ENCODE measurements at regions not wholly inside any gene's neighbourhood (a gene's known extent, or its start where the extent isn't known, plus 50 kb on each side); places are given as distances from the start of the nearest gene placed in this dataset.

DNA sequence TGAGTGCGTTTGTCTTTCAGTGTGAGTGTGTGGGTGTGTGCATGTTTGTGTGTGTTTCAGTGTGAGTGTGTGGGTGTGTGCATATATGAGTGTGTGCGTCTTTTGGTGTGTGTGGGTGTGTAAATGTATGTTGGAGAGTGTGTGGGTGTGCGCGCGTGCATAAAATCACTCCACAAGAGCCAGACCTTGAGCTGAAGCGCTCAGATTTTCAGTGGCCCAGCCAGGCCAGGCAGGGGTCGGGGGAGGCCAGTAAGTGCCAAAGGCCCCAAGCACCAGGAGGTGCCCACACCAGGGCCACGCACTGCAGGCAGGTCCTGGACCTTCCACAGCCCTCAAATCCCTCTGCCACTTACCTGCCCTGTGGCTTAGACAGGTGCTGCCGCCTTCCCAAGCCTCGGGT lies 184.0 kb downstream of the SOX9 start:
- no peak overlapping the region for H3K27ac ChIP-seq
- no peak overlapping the region for H3K4me3 ChIP-seq
- 0 out of 2 replicates have a peak, but pooled peaks cover 3% of the 10 kb centered on the region for H3K9me3 ChIP-seq (replicated peaks)
- H3K36me3 ChIP-seq, result no peaks in the 10 kb centered on the region
- DNase-seq (ENCODE audit: low read depth in 1 of 2, low spot score in 2 of 2), result no peak
- H3K27me3 ChIP-seq (replicated peaks), result no peaks in the 10 kb centered on the region
- peaks cover 34% of the 10 kb centered on the region for H3K4me1 ChIP-seq (replicated peaks)

DNA sequence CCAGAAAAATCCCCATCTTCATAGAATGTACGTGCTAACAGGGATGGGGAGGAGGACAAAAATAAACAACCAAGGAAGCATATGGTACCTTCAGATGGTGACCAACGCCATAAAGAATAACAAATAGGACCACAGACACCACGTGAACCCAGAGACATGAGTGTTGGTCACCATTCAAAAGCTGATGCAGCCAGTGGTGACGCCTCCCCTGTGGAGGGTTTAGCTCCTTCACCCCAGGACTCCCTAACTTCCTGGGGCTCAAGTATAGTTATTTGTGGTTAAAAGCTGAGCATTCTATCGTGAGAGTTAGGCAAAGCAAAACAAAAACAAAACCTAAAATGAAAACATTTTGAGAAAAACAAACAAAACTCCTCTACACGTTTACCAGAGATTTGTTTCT lies 184.7 kb downstream of the SOX9 start:
- Histone ChIP-seq H3K27me3 (replicated peaks) (no peaks in the 10 kb centered on the region), H3K27ac (no peak overlapping the region), H3K4me1 (replicated peaks) (peaks cover 34% of the 10 kb centered on the region), H3K36me3 (no peaks in the 10 kb centered on the region), H3K4me3 (no peak overlapping the region), H3K9me3 (replicated peaks) (0 out of 2 replicates have a peak, but pooled peaks cover 3% of the 10 kb centered on the region)
- peak in 1 of 2 experiments; percentile 44 for DNase-seq (ENCODE audit: low read depth in 1 of 2, low spot score in 2 of 2)

DNA sequence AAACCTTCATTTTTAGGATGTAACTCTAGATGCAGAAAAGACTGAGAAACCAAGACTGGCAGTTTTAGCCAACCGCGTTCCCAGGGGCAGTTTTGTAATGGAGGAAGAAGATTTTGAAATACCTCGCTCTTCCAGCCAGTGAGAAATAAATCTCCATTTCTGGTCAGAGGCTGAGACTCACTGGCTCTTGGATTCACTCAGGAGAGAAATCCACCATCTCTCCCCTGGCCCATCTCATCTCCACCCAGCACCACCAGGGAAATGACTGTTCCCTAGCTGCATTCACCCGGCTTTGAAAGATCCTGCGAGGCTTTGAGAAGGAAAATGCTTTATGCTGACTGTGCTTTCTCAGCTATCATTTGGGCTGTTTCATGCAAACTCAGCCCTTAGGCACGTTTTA lies 185.2 kb downstream of the SOX9 start:
- no peak overlapping the region for H3K4me3 ChIP-seq
- no peak overlapping the region for H3K27ac ChIP-seq
- DNase-seq (ENCODE audit: low read depth in 1 of 2, low spot score in 2 of 2), result peak in 1 of 2 experiments; percentile 25
- H3K9me3 ChIP-seq (replicated peaks), result 0 out of 2 replicates have a peak, but pooled peaks cover 3% of the 10 kb centered on the region
- H3K4me1 ChIP-seq (replicated peaks), result peaks cover 34% of the 10 kb centered on the region
- H3K36me3 ChIP-seq, result no peaks in the 10 kb centered on the region
- H3K27me3 ChIP-seq (replicated peaks), result no peaks in the 10 kb centered on the region

DNA sequence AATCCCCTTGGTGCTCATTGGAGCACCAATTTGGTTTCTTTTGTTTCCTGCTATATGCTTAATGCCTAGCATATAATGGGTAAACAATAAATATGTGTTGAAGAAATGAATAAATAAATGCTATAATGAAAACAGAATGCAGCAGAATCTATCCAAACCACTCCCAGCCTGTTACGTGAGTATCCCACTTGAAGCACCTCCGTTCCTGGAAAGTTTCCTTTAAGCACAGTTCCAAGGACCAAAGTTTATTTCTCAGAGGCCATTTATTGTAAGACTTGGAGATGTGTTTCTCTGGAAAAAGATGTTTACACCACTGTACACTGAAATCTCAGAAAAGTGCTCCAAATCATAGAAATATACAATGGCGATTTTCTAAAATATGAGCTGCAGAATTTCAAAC lies 187.0 kb downstream of the SOX9 start:
- Histone ChIP-seq H3K36me3 (no peaks in the 10 kb centered on the region), H3K27me3 (replicated peaks) (no peaks in the 10 kb centered on the region), H3K4me1 (replicated peaks) (peaks cover 34% of the 10 kb centered on the region), H3K27ac (no peak overlapping the region), H3K4me3 (no peak overlapping the region), H3K9me3 (replicated peaks) (0 out of 2 replicates have a peak, but pooled peaks cover 3% of the 10 kb centered on the region)
- DNase-seq (ENCODE audit: low read depth in 1 of 2, low spot score in 2 of 2), result no peak

DNA sequence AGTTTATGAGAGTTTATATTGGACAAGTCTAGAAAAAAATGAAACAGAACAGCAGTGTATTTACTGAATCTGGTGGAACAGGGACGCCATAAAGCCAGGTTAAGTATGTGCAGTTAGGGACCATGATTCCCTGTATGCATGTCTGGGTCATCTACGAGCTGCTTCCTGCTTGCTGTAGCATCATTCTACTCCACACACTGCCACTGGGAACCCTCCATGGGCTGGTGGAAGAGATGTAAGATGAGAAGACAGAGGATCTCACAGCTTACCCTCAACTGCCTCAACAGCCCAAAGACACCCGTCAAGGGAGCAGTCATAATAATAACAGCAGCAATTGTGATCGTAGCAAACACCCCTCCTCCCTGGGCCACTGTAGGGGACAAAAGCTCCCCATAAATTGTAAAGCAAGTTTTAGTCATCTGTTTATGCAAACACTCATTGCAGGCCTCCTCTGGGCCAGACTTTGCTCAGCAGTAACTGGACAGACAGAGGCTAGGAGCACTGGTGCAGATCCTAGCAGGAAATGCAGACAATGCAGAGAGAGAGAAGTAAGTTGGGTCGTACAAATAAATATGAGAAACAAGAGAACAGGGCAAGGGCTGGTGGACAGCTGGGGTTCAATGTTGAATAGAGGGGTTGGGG lies 188.0 kb downstream of the SOX9 start:
- no peak overlapping the region for H3K27ac ChIP-seq
- no peaks in the 10 kb centered on the region for H3K36me3 ChIP-seq
- peak; percentile 49 to 57 for DNase-seq (ENCODE audit: low read depth in 1 of 2, low spot score in 2 of 2)
- no peak overlapping the region for H3K4me3 ChIP-seq
- no peaks in the 10 kb centered on the region for H3K27me3 ChIP-seq (replicated peaks)
- 0 out of 2 replicates have a peak, but pooled peaks cover 2% of the 10 kb centered on the region for H3K9me3 ChIP-seq (replicated peaks)
- peaks cover 34% of the 10 kb centered on the region for H3K4me1 ChIP-seq (replicated peaks)

DNA sequence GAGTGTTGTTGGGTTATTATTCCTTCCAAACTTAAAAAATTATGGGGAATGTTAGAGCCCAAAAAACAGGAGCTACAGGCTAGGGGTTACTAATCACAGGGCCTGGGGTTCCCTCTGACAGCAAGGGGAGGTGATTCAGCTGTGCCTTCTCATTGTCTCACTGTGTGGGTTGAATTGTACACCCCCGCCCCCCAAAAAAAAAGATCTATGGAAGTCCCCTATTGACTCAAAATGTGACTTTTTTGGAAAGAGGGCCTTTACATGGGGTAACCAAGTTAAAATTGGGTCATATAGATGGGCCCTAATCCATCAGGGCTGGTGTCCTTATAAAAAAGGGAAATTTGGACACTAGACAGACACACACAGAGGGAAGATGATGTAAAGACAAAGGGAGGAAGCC lies 190.2 kb downstream of the SOX9 start:
- Histone ChIP-seq H3K9me3 (replicated peaks) (no peaks in the 10 kb centered on the region), H3K36me3 (no peaks in the 10 kb centered on the region), H3K4me3 (no peak overlapping the region), H3K27me3 (replicated peaks) (no peaks in the 10 kb centered on the region), H3K4me1 (replicated peaks) (peaks cover 22% of the 10 kb centered on the region), H3K27ac (no peak overlapping the region)
- no peak for DNase-seq (ENCODE audit: low read depth in 1 of 2, low spot score in 2 of 2)

DNA sequence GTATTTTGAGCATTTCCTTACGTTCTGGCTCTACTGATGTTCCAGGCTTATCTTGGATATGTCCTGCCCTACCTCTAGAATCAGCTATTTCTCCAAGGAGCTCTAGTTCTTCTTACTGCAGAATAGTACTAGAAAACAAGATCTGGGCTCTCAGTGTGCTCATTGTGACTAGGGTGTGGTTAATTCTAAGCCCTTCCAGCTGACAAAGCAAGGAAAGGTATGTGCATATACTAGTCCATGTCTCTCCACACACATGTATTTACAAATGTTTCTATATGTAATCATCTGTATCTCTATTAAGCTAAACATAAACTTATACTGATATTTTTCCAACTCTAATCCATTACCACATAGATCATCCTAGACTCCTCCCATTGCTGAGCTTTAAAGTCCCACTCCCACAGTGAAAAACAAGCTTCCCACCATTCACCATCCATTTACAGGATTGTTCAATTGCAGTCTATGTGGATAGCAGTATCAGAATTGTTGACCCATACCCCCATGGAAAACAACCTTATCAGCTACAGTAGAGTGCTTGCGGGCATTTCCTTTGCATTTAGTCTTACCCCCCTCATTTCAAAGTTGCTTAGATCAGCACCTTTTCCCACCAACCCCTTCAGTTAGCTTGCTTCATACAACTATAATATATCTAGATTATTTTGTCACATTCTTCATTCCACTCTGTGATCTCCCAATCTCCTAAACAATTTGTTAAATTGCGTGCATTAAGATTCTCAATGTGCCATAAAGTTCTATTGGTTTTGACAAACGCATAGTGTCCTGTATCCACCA lies 194.5 kb downstream of the SOX9 start:
- no peaks in the 10 kb centered on the region for H3K27me3 ChIP-seq (replicated peaks)
- peaks cover 17% of the 10 kb centered on the region for H3K4me1 ChIP-seq (replicated peaks)
- no peak overlapping the region for H3K27ac ChIP-seq
- no peak for DNase-seq (ENCODE audit: low read depth in 1 of 2, low spot score in 2 of 2)
- H3K9me3 ChIP-seq (replicated peaks), result no peaks in the 10 kb centered on the region
- no peaks in the 10 kb centered on the region for H3K36me3 ChIP-seq
- no peak overlapping the region for H3K4me3 ChIP-seq

DNA sequence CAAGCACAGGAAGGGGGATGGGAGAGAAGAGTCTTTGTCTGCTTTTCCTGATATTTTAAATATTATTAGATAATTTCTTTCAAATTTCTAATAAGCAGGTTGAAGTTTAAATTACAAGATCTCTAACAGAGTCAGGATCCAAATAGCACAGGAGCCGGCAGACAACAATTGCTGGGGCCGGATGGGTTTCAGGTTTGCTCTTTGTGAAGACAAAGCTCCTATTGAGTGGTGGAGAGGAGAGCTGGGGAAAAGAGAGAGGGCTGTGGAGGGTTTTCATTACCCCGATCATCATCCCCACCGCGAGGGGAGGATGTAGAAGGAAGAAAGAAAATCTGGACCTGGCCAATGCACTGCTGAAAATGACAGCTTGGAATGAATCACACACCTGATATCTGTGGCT lies 197.3 kb downstream of the SOX9 start:
- H3K27me3 ChIP-seq (replicated peaks), result no peaks in the 10 kb centered on the region
- H3K9me3 ChIP-seq (replicated peaks), result no peaks in the 10 kb centered on the region
- no peaks in the 10 kb centered on the region for H3K36me3 ChIP-seq
- no peak overlapping the region for H3K4me3 ChIP-seq
- H3K27ac ChIP-seq, result no peak overlapping the region
- no peak for DNase-seq (ENCODE audit: low read depth in 1 of 2, low spot score in 2 of 2)
- peaks cover 17% of the 10 kb centered on the region for H3K4me1 ChIP-seq (replicated peaks)

DNA sequence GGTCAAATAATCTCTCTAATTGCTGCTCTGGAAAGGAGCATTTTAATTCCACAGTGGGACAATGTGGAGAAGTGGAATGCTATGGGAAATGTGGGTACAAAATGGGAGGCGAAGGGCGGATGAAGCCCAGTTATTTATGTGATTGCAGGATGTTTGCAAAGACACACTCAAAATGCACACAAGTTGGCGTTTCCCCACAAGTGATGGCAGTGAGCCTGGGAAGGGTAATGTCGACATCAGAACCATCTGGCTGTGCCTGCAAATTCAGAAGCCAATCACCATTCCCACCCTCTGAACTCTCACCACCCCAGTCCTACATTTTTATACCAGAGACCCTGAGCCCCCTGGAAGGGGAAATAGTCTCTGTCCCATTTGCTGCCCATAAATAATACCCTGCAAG lies 201.1 kb downstream of the SOX9 start:
- no peak overlapping the region for H3K27ac ChIP-seq
- H3K36me3 ChIP-seq, result no peaks in the 10 kb centered on the region
- H3K4me3 ChIP-seq, result no peak overlapping the region
- H3K4me1 ChIP-seq (replicated peaks), result peaks cover 17% of the 10 kb centered on the region
- H3K9me3 ChIP-seq (replicated peaks), result no peaks in the 10 kb centered on the region
- DNase-seq (ENCODE audit: low read depth in 1 of 2, low spot score in 2 of 2), result no peak
- no peaks in the 10 kb centered on the region for H3K27me3 ChIP-seq (replicated peaks)

DNA sequence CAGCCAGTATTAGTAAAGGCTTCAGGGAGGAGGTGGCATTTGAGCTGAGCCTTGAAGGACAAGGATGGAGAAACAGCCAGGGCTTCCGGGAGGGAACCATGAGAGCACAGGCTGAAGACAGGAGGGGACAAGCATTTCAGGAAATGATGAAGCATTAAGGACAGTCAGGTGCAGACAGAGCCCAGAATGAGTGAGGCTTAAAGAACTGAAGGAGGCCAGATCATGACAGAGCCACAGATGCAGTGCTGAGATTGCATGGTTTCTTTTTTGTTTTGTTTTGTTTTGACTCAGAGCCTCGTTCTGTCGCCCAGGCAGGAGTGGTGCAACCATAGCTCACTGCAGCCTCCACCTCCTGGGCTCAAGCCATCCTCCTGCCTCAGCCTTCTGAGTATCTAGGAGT lies 211.5 kb downstream of the SOX9 start:
- no peaks in the 10 kb centered on the region for H3K9me3 ChIP-seq (replicated peaks)
- DNase-seq (ENCODE audit: low read depth in 1 of 2, low spot score in 2 of 2), result no peak
- no peak overlapping the region for H3K4me3 ChIP-seq
- H3K4me1 ChIP-seq (replicated peaks), result peaks cover 10% of the 10 kb centered on the region
- no peaks in the 10 kb centered on the region for H3K36me3 ChIP-seq
- no peak overlapping the region for H3K27ac ChIP-seq
- no peaks in the 10 kb centered on the region for H3K27me3 ChIP-seq (replicated peaks)

DNA sequence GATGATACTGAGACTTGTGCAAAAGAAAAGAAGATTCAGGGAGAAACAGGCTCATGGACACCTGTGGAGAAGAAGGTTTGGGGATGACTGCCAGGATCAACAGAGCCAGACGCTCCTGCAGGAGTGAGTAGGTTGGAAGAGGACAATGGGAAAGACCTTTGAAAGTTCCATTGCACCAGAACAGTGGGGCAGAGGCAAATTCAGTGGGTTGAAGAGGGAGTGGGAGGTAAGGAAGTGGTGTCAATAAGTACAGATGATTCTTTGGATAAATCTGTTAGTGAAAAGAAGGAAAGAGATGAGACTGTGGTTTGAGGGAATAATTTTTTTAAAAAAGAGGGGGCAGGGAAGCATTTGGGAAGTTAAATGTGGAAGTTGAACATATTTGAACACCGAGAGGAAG lies 212.8 kb downstream of the SOX9 start:
- Histone ChIP-seq H3K27me3 (replicated peaks) (no peaks in the 10 kb centered on the region), H3K4me1 (replicated peaks) (peaks cover 21% of the 10 kb centered on the region), H3K9me3 (replicated peaks) (no peaks in the 10 kb centered on the region), H3K36me3 (no peaks in the 10 kb centered on the region), H3K27ac (no peak overlapping the region), H3K4me3 (no peak overlapping the region)
- no peak for DNase-seq (ENCODE audit: low read depth in 1 of 2, low spot score in 2 of 2)

DNA sequence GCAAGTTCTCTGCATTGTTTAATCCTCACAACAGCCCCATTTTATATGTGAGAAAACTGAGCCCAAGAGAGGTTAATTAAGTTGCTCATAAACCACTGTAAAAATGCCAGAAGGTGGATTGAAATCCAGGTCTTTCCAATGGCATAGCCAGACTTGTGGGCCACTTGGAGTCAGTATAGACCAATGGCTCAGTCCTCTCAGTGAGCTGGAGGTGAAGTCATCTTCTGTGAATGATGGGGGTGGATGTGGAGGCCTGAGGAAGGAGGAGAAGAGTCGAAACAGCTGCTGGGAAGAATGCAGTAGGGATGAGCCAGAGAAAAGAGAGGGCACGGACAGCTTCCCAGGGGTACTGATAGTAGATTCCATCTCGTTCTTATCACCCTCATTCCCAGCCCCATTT lies 213.4 kb downstream of the SOX9 start:
- H3K9me3 ChIP-seq (replicated peaks), result no peaks in the 10 kb centered on the region
- DNase-seq (ENCODE audit: low read depth in 1 of 2, low spot score in 2 of 2), result no peak
- H3K4me3 ChIP-seq, result no peak overlapping the region
- no peak overlapping the region for H3K27ac ChIP-seq
- H3K36me3 ChIP-seq, result no peaks in the 10 kb centered on the region
- no peaks in the 10 kb centered on the region for H3K27me3 ChIP-seq (replicated peaks)
- H3K4me1 ChIP-seq (replicated peaks), result peaks cover 27% of the 10 kb centered on the region

DNA sequence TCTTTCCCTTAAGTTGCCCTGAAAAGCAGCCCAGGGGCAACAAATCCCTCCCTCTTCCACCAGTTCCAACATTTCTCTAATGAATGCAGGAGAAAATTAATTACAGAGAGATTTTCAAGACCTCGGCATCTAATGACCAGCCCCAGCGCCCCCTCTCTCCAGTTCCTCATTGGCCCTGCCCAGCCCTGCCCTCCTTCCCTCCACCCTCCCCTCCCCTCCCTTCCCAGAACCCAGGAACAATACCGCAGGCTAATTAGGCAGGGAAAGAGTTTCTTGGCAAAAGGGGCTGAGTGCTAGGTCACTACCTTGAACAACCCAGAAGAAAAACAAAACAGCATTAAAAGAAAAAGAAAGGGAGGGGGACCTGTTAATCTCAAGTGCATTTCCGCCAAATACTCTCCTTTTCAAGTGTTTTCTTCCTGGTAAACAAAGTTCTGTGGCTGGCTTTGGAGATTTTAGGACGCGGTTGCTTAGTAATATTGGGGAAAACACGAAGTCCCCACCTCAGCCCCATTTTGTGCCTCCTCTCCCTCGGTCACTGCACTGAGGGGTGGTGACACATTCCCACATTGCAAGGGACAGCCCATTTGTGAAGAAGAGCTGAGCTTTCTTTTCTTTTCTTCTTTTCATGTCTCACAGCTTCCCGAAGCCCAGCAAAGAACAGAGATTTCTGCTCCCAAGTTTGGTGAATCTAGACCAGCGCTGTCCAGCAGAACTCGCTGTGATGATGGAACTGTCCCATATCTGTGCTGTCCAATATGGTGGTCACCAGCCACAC lies 215.4 kb downstream of the SOX9 start:
- H3K27me3 ChIP-seq (replicated peaks), result no peaks in the 10 kb centered on the region
- peaks cover 41% of the 10 kb centered on the region for H3K4me1 ChIP-seq (replicated peaks)
- peak in 1 of 2 experiments; percentile 36 for DNase-seq (ENCODE audit: low read depth in 1 of 2, low spot score in 2 of 2)
- no peak overlapping the region for H3K4me3 ChIP-seq
- no peaks in the 10 kb centered on the region for H3K36me3 ChIP-seq
- no peaks in the 10 kb centered on the region for H3K9me3 ChIP-seq (replicated peaks)
- no peak overlapping the region for H3K27ac ChIP-seq

DNA sequence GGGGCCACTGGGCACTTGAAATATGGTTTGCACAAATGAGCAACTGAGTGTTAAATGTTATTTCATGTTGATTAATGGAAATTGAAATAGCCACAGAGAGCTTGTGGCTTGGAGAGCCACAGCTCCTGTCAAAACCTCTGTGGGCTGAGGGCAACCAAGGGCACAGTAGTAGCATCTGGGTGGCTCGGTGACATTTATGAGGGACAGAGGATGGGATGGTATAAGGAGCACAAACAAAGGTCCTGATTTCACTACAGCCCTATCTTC lies 215.9 kb downstream of the SOX9 start:
- Histone ChIP-seq H3K9me3 (replicated peaks) (no peaks in the 10 kb centered on the region), H3K4me3 (no peak overlapping the region), H3K27me3 (replicated peaks) (no peaks in the 10 kb centered on the region), H3K27ac (no peak overlapping the region), H3K4me1 (replicated peaks) (peaks cover 41% of the 10 kb centered on the region), H3K36me3 (no peaks in the 10 kb centered on the region)
- DNase-seq (ENCODE audit: low read depth in 1 of 2, low spot score in 2 of 2), result no peak

All from SJSA1 (cell line).